Adrenal gland (tissue), 5 donors: ENCODE measurements at regions not wholly inside any gene's neighbourhood (a gene's known extent, or its start where the extent isn't known, plus 50 kb on each side); places are given as distances from the start of the nearest gene placed in this dataset.

ENCODE experiments used
- CTCF ChIP-seq, 6 experiments: fragments of 450-650 bp in 4 of 6; fragments of 200-600 bp in 2 of 6; sonication (generic) in 1 of 6; IDR thresholded peaks; 1 replicate in 5 of 6; 2 replicates in 1 of 6; pipeline versions ENCODE4 v1.5.1 to v1.8.0; 2016 to 2021; ENCODE audit warnings: antibody characterized with exemption in 6 of 6, mild to moderate bottlenecking in 2 of 6, moderate library complexity in 1 of 6
- POLR2A ChIP-seq, 2 donors: fragments of 450-650 bp; IDR thresholded peaks; one replicate each; pipeline ENCODE4 v1.6.1; 2017; ENCODE audit warnings: antibody characterized with exemption in 2 of 2, mild to moderate bottlenecking in 2 of 2, moderate library complexity in 1 of 2
- donor health status: DM: no; HTN: no; CAD: no.

GRCh38 chr7:153507885-153508284 lies 544.3 kb upstream of the DPP6 start:
- TF ChIP-seq CTCF (IDR thresholded peaks at IDR 0.05) (no peak), POLR2A (IDR thresholded peaks at IDR 0.05) (no peak)
